Fibroblast of lung (primary cell): ENCODE measurements at regions not wholly inside any gene's neighbourhood (a gene's known extent, or its start where the extent isn't known, plus 50 kb on each side); places are given as distances from the start of the nearest gene placed in this dataset.

Experiments
- EZH2 ChIP-seq: IDR thresholded peaks from 2 replicates; pipeline ENCODE4 v1.5.1; 2012; ENCODE audit warnings: low read length, control low read depth, mild to moderate bottlenecking; ENCODE audit errors: missing control alignments
- TF ChIP-seq, protein P1 (sequence below), 2 donors: IDR thresholded peaks in 1 of 2; conservative IDR thresholded peaks in 1 of 2; 1 replicate in 1 of 2; 2 replicates in 1 of 2; pipeline ENCODE4 v1.5.1; 2011 to 2012; ENCODE audit warnings: low read length in 2 of 2, control low read depth in 1 of 2, inconsistent platforms in 1 of 2, low read depth in 1 of 2, mild to moderate bottlenecking in 1 of 2

DNA sequence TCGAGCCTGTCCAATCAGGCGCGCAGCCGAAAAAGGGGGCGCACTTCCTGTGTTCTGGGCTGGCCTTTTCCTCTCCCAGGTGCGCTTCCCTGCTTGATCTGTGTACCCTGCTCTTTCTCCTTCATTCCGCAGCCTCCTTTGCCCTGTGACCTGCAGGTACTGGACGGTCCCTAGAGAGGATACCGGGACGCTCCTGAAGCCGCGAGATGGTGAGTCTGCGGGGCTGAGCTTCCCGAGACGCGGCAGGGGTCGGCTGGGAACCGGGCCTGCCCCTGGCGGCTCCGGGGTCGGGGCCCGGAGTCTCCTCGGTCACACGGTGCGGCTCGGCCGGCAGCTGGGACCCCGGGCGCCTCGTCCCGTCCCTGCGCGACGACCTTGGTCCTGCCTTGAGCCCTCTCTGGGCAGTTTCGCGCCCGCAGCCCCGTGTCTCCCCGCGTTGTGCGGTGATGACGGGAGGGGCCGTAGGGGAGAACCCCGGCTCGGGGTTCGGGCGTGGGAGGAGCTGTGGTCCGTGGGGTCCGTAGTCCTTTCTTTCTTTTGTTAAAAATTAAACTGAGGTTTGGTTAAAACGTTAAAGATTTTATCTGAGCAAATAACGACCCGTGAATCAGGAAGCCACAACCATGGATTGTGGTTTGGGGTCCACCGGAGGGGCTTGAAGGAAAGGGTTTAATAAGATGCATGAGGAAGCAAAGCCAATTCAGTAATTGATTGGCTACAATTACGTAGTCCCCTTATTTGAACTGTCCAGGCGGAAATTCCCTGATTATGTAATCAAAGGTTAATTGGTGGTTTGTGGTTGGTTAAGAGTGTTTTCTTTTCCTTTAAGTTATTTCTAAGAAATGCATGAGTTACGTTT is 172.8 kb upstream of the ZNF267 start:
- TF ChIP-seq, protein P1, sequence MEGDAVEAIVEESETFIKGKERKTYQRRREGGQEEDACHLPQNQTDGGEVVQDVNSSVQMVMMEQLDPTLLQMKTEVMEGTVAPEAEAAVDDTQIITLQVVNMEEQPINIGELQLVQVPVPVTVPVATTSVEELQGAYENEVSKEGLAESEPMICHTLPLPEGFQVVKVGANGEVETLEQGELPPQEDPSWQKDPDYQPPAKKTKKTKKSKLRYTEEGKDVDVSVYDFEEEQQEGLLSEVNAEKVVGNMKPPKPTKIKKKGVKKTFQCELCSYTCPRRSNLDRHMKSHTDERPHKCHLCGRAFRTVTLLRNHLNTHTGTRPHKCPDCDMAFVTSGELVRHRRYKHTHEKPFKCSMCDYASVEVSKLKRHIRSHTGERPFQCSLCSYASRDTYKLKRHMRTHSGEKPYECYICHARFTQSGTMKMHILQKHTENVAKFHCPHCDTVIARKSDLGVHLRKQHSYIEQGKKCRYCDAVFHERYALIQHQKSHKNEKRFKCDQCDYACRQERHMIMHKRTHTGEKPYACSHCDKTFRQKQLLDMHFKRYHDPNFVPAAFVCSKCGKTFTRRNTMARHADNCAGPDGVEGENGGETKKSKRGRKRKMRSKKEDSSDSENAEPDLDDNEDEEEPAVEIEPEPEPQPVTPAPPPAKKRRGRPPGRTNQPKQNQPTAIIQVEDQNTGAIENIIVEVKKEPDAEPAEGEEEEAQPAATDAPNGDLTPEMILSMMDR (conservative IDR thresholded peaks at IDR 0.05 in 1 of 2, IDR thresholded peaks at IDR 0.05 in 1 of 2; ENCODE audit: low read depth in 1 of 2, low read length in 2 of 2) = peak; percentile 11 to 23
- no peak for TF ChIP-seq EZH2
